HepG2 (cell line): ENCODE measurements at regions not wholly inside any gene's neighbourhood (a gene's known extent, or its start where the extent isn't known, plus 50 kb on each side); places are given as distances from the start of the nearest gene placed in this dataset.

Experiments used
- AHR ChIP-seq: IDR thresholded peaks from 2 replicates; pipeline ENCODE4 v1.6.1; 2018; ENCODE audit warnings: missing genetic modification reagents, missing compliant biosample characterization
- GATAD1 ChIP-seq: IDR thresholded peaks from 2 replicates; pipeline ENCODE4 v1.6.1; 2016; ENCODE audit warnings: missing genetic modification reagents, missing compliant biosample characterization
- KLF12 ChIP-seq: sonication (generic); formaldehyde crosslinking; IDR thresholded peaks from 2 replicates; pipeline ENCODE4 v1.4.0; 2020; ENCODE audit warnings: missing genetic modification reagents, borderline replicate concordance
- MIER2 ChIP-seq: IDR thresholded peaks from 2 replicates; pipeline ENCODE4 v1.6.1; 2016; ENCODE audit warnings: missing biosample characterization, missing genetic modification reagents
- NFKBIZ ChIP-seq: IDR thresholded peaks from 2 replicates; pipeline ENCODE4 v1.6.1; 2018; ENCODE audit warnings: missing genetic modification reagents, missing compliant biosample characterization
- NR2F2 ChIP-seq: IDR thresholded peaks from 2 replicates; pipeline ENCODE4 v1.6.1; 2012; ENCODE audit warnings: low read depth, inconsistent platforms, borderline replicate concordance
- PHF20 ChIP-seq: sonication (generic); formaldehyde crosslinking; IDR thresholded peaks from 2 replicates; pipeline ENCODE4 v1.5.0; 2020; ENCODE audit warnings: mild to moderate bottlenecking, missing genetic modification reagents
- RCOR2 ChIP-seq: IDR thresholded peaks from 2 replicates; pipeline ENCODE4 v1.6.1; 2016; ENCODE audit warnings: missing biosample characterization, missing genetic modification reagents
- RORA ChIP-seq: sonication (generic); formaldehyde crosslinking; IDR thresholded peaks from 2 replicates; pipeline ENCODE4 v1.5.0; 2020; ENCODE audit warnings: mild to moderate bottlenecking, missing genetic modification reagents, moderate library complexity
- SALL1 ChIP-seq: sonication (generic); formaldehyde crosslinking; IDR thresholded peaks from 2 replicates; pipeline ENCODE4 v1.8.0; 2022; ENCODE audit warnings: mild to moderate bottlenecking, missing genetic modification reagents
- SP4 ChIP-seq: sonication (generic); formaldehyde crosslinking; IDR thresholded peaks from 2 replicates; pipeline ENCODE4 v1.8.1; 2023; ENCODE audit warnings: mild to moderate bottlenecking, missing genetic modification reagents
- TSC22D2 ChIP-seq: sonication (generic); formaldehyde crosslinking; IDR thresholded peaks from 2 replicates; pipeline ENCODE4 v1.5.1; 2020; ENCODE audit warnings: missing genetic modification reagents, mild to moderate bottlenecking, borderline replicate concordance
- ZFP41 ChIP-seq: sonication (generic); formaldehyde crosslinking; IDR thresholded peaks from 2 replicates; pipeline ENCODE4 v1.4.0; 2020; ENCODE audit warnings: mild to moderate bottlenecking, missing genetic modification reagents, borderline replicate concordance
- ZNF256 ChIP-seq: sonication (generic); formaldehyde crosslinking; conservative IDR thresholded peaks from 2 replicates; pipeline ENCODE4 v1.4.0; 2020; ENCODE audit warnings: missing genetic modification reagents
- ZNF382 ChIP-seq: sonication (generic); formaldehyde crosslinking; IDR thresholded peaks from 2 replicates; pipeline ENCODE4 v1.5.0; 2020; ENCODE audit warnings: missing genetic modification reagents, mild to moderate bottlenecking, borderline replicate concordance
- ZNF598 ChIP-seq: sonication (generic); formaldehyde crosslinking; IDR thresholded peaks from 2 replicates; pipeline ENCODE4 v1.5.1; 2020; ENCODE audit warnings: mild to moderate bottlenecking, missing genetic modification reagents, borderline replicate concordance
- TF ChIP-seq, protein P1 (sequence below): sonication (generic); formaldehyde crosslinking; IDR thresholded peaks from 2 replicates; pipeline ENCODE4 v1.5.0; 2020; ENCODE audit warnings: mild to moderate bottlenecking, missing genetic modification reagents, borderline replicate concordance
- TF ChIP-seq, protein P2 (sequence below): IDR thresholded peaks from 2 replicates; pipeline ENCODE4 v1.6.1; 2016; ENCODE audit warnings: low read depth, missing genetic modification reagents, missing compliant biosample characterization
- TF ChIP-seq, protein P3 (sequence below): sonication (generic); formaldehyde crosslinking; IDR thresholded peaks from 2 replicates; pipeline ENCODE4 v1.9.0; 2021; ENCODE audit warnings: missing genetic modification reagents, mild to moderate bottlenecking, borderline replicate concordance

DNA sequence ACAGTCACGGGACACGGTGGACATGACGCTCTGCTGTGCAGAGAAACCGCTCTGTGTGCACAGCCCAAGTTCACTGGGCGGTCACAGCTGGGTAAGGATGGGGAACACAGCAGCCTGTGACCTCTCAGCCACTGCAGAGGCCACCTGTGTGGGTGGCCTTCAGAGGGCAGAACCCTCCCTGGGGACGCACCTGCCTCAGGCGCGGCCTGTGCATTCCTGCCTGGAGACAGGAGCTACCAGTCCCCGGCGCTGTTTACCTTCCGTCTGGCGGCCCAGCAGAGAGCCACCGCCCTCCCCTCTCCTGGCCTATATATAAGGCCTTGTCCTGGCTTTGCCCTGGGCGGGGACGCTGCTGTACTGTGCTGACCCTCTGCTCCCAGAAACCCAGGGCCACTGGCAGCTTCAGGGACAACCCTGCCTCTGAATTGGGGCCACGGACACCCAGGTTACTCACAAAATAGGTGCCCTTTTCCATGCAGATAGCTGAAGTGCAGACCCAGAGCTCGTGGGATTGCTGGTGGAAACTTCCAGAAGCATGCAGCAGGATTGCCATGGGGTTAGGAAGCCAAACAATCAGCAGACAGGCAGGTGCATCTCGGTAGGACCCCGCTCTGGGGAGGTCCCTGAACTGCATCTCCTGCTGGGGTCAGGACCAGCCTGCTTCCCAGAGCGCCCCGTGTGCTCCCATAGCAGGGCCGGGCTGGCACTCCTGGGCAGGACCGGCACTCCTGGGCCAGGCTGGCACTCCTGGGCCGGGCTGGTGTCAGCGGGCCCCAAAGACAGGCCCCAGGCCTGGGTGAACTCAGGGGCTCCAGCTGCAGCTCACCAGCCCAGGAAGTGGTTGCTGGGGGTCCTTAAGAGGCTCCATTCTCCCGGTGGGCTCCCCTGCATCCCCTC lies 83.6 kb downstream of the SIK1 start (continued):
- TF ChIP-seq, protein P1, sequence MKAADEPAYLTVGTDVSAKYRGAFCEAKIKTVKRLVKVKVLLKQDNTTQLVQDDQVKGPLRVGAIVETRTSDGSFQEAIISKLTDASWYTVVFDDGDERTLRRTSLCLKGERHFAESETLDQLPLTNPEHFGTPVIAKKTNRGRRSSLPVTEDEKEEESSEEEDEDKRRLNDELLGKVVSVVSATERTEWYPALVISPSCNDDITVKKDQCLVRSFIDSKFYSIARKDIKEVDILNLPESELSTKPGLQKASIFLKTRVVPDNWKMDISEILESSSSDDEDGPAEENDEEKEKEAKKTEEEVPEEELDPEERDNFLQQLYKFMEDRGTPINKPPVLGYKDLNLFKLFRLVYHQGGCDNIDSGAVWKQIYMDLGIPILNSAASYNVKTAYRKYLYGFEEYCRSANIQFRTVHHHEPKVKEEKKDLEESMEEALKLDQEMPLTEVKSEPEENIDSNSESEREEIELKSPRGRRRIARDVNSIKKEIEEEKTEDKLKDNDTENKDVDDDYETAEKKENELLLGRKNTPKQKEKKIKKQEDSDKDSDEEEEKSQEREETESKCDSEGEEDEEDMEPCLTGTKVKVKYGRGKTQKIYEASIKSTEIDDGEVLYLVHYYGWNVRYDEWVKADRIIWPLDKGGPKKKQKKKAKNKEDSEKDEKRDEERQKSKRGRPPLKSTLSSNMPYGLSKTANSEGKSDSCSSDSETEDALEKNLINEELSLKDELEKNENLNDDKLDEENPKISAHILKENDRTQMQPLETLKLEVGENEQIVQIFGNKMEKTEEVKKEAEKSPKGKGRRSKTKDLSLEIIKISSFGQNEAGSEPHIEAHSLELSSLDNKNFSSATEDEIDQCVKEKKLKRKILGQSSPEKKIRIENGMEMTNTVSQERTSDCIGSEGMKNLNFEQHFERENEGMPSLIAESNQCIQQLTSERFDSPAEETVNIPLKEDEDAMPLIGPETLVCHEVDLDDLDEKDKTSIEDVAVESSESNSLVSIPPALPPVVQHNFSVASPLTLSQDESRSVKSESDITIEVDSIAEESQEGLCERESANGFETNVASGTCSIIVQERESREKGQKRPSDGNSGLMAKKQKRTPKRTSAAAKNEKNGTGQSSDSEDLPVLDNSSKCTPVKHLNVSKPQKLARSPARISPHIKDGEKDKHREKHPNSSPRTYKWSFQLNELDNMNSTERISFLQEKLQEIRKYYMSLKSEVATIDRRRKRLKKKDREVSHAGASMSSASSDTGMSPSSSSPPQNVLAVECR (CRISPR knock-in tag), result peak; percentile 41; the same call in 1 of the 2 replicates
- TF ChIP-seq NFKBIZ (CRISPR knock-in tag), result no peak
- peak; percentile 98 for TF ChIP-seq KLF12 (CRISPR knock-in tag)
- no peak for TF ChIP-seq ZNF382 (CRISPR knock-in tag)
- no peak; the same call in 1 of the 2 replicates for TF ChIP-seq MIER2 (CRISPR knock-in tag)
- TF ChIP-seq SALL1, result peak; percentile 62
- TF ChIP-seq RCOR2, result peak; percentile 48; the same call in 1 of the 2 replicates
- no peak; the same call in 1 of the 2 replicates for TF ChIP-seq RORA (CRISPR knock-in tag)
- no peak for TF ChIP-seq ZNF598 (CRISPR knock-in tag)
- TF ChIP-seq AHR, result no peak; the same call in 1 of the 2 replicates
- TF ChIP-seq ZNF256 (CRISPR knock-in tag), result 0 out of 2 replicates have a peak, but pooled peaks have one; percentile 81
- TF ChIP-seq PHF20 (CRISPR knock-in tag), result no peak
- TF ChIP-seq TSC22D2 (CRISPR knock-in tag), result peak; percentile 36; the same call in 1 of the 2 replicates
- TF ChIP-seq SP4 (CRISPR knock-in tag), result peak; percentile 60; the same call in 1 of the 2 replicates
- TF ChIP-seq ZFP41 (CRISPR knock-in tag), result no peak
- TF ChIP-seq, protein P2, sequence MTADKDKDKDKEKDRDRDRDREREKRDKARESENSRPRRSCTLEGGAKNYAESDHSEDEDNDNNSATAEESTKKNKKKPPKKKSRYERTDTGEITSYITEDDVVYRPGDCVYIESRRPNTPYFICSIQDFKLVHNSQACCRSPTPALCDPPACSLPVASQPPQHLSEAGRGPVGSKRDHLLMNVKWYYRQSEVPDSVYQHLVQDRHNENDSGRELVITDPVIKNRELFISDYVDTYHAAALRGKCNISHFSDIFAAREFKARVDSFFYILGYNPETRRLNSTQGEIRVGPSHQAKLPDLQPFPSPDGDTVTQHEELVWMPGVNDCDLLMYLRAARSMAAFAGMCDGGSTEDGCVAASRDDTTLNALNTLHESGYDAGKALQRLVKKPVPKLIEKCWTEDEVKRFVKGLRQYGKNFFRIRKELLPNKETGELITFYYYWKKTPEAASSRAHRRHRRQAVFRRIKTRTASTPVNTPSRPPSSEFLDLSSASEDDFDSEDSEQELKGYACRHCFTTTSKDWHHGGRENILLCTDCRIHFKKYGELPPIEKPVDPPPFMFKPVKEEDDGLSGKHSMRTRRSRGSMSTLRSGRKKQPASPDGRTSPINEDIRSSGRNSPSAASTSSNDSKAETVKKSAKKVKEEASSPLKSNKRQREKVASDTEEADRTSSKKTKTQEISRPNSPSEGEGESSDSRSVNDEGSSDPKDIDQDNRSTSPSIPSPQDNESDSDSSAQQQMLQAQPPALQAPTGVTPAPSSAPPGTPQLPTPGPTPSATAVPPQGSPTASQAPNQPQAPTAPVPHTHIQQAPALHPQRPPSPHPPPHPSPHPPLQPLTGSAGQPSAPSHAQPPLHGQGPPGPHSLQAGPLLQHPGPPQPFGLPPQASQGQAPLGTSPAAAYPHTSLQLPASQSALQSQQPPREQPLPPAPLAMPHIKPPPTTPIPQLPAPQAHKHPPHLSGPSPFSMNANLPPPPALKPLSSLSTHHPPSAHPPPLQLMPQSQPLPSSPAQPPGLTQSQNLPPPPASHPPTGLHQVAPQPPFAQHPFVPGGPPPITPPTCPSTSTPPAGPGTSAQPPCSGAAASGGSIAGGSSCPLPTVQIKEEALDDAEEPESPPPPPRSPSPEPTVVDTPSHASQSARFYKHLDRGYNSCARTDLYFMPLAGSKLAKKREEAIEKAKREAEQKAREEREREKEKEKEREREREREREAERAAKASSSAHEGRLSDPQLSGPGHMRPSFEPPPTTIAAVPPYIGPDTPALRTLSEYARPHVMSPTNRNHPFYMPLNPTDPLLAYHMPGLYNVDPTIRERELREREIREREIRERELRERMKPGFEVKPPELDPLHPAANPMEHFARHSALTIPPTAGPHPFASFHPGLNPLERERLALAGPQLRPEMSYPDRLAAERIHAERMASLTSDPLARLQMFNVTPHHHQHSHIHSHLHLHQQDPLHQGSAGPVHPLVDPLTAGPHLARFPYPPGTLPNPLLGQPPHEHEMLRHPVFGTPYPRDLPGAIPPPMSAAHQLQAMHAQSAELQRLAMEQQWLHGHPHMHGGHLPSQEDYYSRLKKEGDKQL, result no peak
- TF ChIP-seq NR2F2, result peak; percentile 55; the same call in 1 of the 2 replicates
- TF ChIP-seq, protein P3, sequence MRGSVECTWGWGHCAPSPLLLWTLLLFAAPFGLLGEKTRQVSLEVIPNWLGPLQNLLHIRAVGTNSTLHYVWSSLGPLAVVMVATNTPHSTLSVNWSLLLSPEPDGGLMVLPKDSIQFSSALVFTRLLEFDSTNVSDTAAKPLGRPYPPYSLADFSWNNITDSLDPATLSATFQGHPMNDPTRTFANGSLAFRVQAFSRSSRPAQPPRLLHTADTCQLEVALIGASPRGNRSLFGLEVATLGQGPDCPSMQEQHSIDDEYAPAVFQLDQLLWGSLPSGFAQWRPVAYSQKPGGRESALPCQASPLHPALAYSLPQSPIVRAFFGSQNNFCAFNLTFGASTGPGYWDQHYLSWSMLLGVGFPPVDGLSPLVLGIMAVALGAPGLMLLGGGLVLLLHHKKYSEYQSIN (CRISPR knock-in tag), result no peak
- TF ChIP-seq GATAD1 (CRISPR knock-in tag), result 0 out of 2 replicates have a peak, but pooled peaks have one; percentile 24
